ENCODE measurements at regions not wholly inside any gene's neighbourhood (a gene's known extent, or its start where the extent isn't known, plus 50 kb on each side); places are given as distances from the start of the nearest gene placed in this dataset.

DNA sequence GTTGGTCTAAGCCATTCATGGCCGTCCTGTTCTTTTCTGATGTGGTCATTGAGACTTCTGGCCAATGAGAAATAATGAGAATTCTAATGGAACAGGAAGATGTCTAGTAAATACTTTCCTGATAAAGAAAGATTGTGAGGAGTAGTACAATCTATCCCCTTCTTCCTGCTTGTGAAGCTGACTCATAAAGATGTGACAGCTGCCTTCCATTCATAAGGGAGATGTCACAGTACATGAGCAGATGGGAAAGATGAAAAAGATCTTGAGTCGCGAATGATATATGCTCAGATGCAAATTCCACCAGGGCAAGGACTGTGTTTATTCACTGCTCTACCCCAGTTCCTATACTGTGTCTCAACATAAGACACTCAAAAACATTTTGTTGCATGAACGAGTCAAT lies 111.7 kb upstream of the FOXF1 start:
- ChIA-PET CTCF (interaction anchor here (0.6 kb wide), 1 partner anchor 713 kb away, joined by 3 read pairs; no protein-coding TSS in a partner anchor), POLR2A (no interaction called here), SMC1A (ENCODE audit: uncharacterized antibody, unreplicated experiment) (no interaction called here), RAD21 (ENCODE audit: unreplicated experiment) (no interaction called here)
- intact Hi-C loops (cut with micrococcal nuclease; ENCODE audit: unreplicated experiment), result no loop called here
- 0% methylated on average over 4 of the region's 4 CpGs for WGBS (ENCODE audit: insufficient coverage, insufficient replicate concordance, low lambda C conversion rate, missing lambda C conversion rate)
- H3K4me1 ChIP-seq (ENCODE audit: control insufficient read depth, insufficient read depth, low read length), result no peaks in the 10 kb centered on the region
- DNase-seq (ENCODE audit: low read depth, low spot score) (no peak), ATAC-seq (no peak), FAIRE-seq (no peak)
- no peak overlapping the region for H3K9ac ChIP-seq (ENCODE audit: control insufficient read depth, insufficient read depth, low read length)
- no peaks in the 10 kb centered on the region; a peak in 1 of 4 replicates for H3K27me3 ChIP-seq (replicated peaks in 1 of 2; ENCODE audit: control insufficient read depth in 2 of 2, insufficient read depth in 2 of 2, low read length in 1 of 2)
- H3K79me2 ChIP-seq (ENCODE audit: control insufficient read depth, insufficient read depth, low read length), result no peaks in the 10 kb centered on the region
- H3K27ac ChIP-seq (ENCODE audit: control insufficient read depth, insufficient read depth), result no peak overlapping the region
- no TSS peak for BruUV-seq (replicated peaks)
- in situ Hi-C loops (cut with MboI), result no loop called here
- H3K4me2 ChIP-seq (ENCODE audit: control insufficient read depth, insufficient read depth), result no peak overlapping the region
- H3K36me3 ChIP-seq (ENCODE audit: control insufficient read depth in 2 of 2, insufficient read depth in 2 of 2, low read length in 1 of 2), result no peaks in the 10 kb centered on the region
- no peak overlapping the region for H3K4me3 ChIP-seq
- no peaks in the 10 kb centered on the region for H3K9me3 ChIP-seq (replicated peaks; ENCODE audit: control insufficient read depth, insufficient read depth, low read length)
- H4K20me1 ChIP-seq (ENCODE audit: control insufficient read depth, insufficient read depth), result no peaks in the 10 kb centered on the region
- no peak for TF ChIP-seq ZNF622 (IDR thresholded peaks at IDR 0.05)
- no peak for TF ChIP-seq YY1 (IDR thresholded peaks at IDR 0.05; ENCODE audit: low read depth, low read length)
- TF ChIP-seq SRF (IDR thresholded peaks at IDR 0.05; ENCODE audit: low read depth in 2 of 2, low read length in 2 of 2), result no peak
- TF ChIP-seq DPF2 (IDR thresholded peaks at IDR 0.05), result no peak
- no peak for TF ChIP-seq WRNIP1 (IDR thresholded peaks at IDR 0.05; ENCODE audit: borderline replicate concordance, low read depth, low read length)
- no peak for TF ChIP-seq BACH1 (IDR thresholded peaks at IDR 0.05; ENCODE audit: borderline replicate concordance)
- TF ChIP-seq, protein P1, sequence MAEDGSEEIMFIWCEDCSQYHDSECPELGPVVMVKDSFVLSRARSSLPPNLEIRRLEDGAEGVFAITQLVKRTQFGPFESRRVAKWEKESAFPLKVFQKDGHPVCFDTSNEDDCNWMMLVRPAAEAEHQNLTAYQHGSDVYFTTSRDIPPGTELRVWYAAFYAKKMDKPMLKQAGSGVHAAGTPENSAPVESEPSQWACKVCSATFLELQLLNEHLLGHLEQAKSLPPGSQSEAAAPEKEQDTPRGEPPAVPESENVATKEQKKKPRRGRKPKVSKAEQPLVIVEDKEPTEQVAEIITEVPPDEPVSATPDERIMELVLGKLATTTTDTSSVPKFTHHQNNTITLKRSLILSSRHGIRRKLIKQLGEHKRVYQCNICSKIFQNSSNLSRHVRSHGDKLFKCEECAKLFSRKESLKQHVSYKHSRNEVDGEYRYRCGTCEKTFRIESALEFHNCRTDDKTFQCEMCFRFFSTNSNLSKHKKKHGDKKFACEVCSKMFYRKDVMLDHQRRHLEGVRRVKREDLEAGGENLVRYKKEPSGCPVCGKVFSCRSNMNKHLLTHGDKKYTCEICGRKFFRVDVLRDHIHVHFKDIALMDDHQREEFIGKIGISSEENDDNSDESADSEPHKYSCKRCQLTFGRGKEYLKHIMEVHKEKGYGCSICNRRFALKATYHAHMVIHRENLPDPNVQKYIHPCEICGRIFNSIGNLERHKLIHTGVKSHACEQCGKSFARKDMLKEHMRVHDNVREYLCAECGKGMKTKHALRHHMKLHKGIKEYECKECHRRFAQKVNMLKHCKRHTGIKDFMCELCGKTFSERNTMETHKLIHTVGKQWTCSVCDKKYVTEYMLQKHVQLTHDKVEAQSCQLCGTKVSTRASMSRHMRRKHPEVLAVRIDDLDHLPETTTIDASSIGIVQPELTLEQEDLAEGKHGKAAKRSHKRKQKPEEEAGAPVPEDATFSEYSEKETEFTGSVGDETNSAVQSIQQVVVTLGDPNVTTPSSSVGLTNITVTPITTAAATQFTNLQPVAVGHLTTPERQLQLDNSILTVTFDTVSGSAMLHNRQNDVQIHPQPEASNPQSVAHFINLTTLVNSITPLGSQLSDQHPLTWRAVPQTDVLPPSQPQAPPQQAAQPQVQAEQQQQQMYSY (CRISPR knock-in tag; IDR thresholded peaks at IDR 0.05), result no peak
- no peak for TF ChIP-seq RUNX3 (IDR thresholded peaks at IDR 0.05; ENCODE audit: low read length)
- TF ChIP-seq, protein P2, sequence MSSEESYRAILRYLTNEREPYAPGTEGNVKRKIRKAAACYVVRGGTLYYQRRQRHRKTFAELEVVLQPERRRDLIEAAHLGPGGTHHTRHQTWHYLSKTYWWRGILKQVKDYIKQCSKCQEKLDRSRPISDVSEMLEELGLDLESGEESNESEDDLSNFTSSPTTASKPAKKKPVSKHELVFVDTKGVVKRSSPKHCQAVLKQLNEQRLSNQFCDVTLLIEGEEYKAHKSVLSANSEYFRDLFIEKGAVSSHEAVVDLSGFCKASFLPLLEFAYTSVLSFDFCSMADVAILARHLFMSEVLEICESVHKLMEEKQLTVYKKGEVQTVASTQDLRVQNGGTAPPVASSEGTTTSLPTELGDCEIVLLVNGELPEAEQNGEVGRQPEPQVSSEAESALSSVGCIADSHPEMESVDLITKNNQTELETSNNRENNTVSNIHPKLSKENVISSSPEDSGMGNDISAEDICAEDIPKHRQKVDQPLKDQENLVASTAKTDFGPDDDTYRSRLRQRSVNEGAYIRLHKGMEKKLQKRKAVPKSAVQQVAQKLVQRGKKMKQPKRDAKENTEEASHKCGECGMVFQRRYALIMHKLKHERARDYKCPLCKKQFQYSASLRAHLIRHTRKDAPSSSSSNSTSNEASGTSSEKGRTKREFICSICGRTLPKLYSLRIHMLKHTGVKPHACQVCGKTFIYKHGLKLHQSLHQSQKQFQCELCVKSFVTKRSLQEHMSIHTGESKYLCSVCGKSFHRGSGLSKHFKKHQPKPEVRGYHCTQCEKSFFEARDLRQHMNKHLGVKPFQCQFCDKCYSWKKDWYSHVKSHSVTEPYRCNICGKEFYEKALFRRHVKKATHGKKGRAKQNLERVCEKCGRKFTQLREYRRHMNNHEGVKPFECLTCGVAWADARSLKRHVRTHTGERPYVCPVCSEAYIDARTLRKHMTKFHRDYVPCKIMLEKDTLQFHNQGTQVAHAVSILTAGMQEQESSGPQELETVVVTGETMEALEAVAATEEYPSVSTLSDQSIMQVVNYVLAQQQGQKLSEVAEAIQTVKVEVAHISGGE (CRISPR knock-in tag; IDR thresholded peaks at IDR 0.05), result no peak
- no peak for TF ChIP-seq ZSCAN29 (IDR thresholded peaks at IDR 0.05)
- no peak for TF ChIP-seq ASH2L (IDR thresholded peaks at IDR 0.05; ENCODE audit: borderline replicate concordance, low read depth)
- TF ChIP-seq FOXK2 (IDR thresholded peaks at IDR 0.05), result no peak
- TF ChIP-seq SUPT20H (IDR thresholded peaks at IDR 0.05; ENCODE audit: borderline replicate concordance, control insufficient read depth, low read depth, low read length), result no peak
- no peak for TF ChIP-seq NFYB (IDR thresholded peaks at IDR 0.05; ENCODE audit: insufficient read depth, low read depth, low read length)
- no peak for TF ChIP-seq RFX5 (IDR thresholded peaks at IDR 0.05; ENCODE audit: low read depth, low read length)
- no peak for TF ChIP-seq EP300 (IDR thresholded peaks at IDR 0.05; ENCODE audit: borderline replicate concordance in 1 of 2, control insufficient read depth in 1 of 2, low read depth in 2 of 2, low read length in 2 of 2)
- no peak overlapping the region for H2AFZ ChIP-seq (ENCODE audit: control insufficient read depth, low read depth, low read length)

All from GM12878 (cell line).